SU-DHL-6 (cell line): ENCODE measurements at regions not wholly inside any gene's neighbourhood (a gene's known extent, or its start where the extent isn't known, plus 50 kb on each side); places are given as distances from the start of the nearest gene placed in this dataset.

ENCODE experiments used
- H2AFZ ChIP-seq: fragments of 200-600 bp; sonication (generic); 2 replicates; pipeline ENCODE4 v1.6.1; 2014; ENCODE audit warnings: low read depth, mild to moderate bottlenecking, moderate library complexity, mixed read lengths, antibody characterized with exemption, low read length; ENCODE audit not compliant: severe bottlenecking
- H3F3A ChIP-seq: fragments of 200-600 bp; shearing (Covaris generic); 2 replicates; pipeline ENCODE4 v1.6.0; 2016; ENCODE audit warnings: antibody characterized with exemption, mild to moderate bottlenecking; ENCODE audit not compliant: insufficient read depth
- H3K27ac ChIP-seq: fragments of 200-600 bp; sonication (generic); 2 replicates; pipeline ENCODE4 v1.5.1; 2016; ENCODE audit warnings: low read depth, mild to moderate bottlenecking, low read length, moderate library complexity, mixed read lengths
- H3K27me3 ChIP-seq: fragments of 200-600 bp; sonication (generic), shearing (Covaris generic); 2 replicates; pipeline ENCODE4 v1.6.0; 2014; ENCODE audit warnings: mild to moderate bottlenecking, low read length
- H3K36me3 ChIP-seq: fragments of 200-600 bp; sonication (generic); 2 replicates; pipeline ENCODE4 v1.6.1; 2014; ENCODE audit warnings: mild to moderate bottlenecking, low read length, mixed read lengths
- H3K4me2 ChIP-seq: fragments of 300-600, 200-600 bp; shearing (Covaris generic), sonication (generic); 2 replicates; pipeline ENCODE4 v1.6.0; 2014; ENCODE audit warnings: low read length, low read depth, mild to moderate bottlenecking; ENCODE audit not compliant: poor library complexity, severe bottlenecking
- H3K4me3 ChIP-seq: fragments of 200-600 bp; sonication (generic); 2 replicates; pipeline ENCODE4 v1.5.1; 2014; ENCODE audit warnings: antibody characterized with exemption, low read length, mild to moderate bottlenecking, mixed read lengths; ENCODE audit not compliant: insufficient read depth, poor library complexity, severe bottlenecking
- H3K79me2 ChIP-seq: fragments of 200-600 bp; sonication (generic); 2 replicates; pipeline ENCODE4 v1.6.1; 2014; ENCODE audit warnings: mild to moderate bottlenecking, low read length, moderate library complexity; ENCODE audit not compliant: insufficient read depth
- H3K9ac ChIP-seq: fragments of 200-600 bp; sonication (generic); 2 replicates; pipeline ENCODE4 v1.7.0; 2014; ENCODE audit warnings: mild to moderate bottlenecking, low read length
- H3K9me2 ChIP-seq: fragments of 200-600 bp; sonication (generic); replicated peaks from 2 replicates; pipeline ENCODE4 v1.6.1; 2014; ENCODE audit warnings: low read length; ENCODE audit not compliant: insufficient read depth
- H3K9me3 ChIP-seq: fragments of 200-600 bp; sonication (generic); 2 replicates; pipeline ENCODE4 v1.6.1; 2014; ENCODE audit warnings: low read length, mixed read lengths; ENCODE audit not compliant: insufficient read depth
- H4K20me1 ChIP-seq: fragments of 200-600 bp; sonication (generic); 2 replicates; pipeline ENCODE4 v1.6.1; 2014; ENCODE audit warnings: low read depth, mild to moderate bottlenecking, antibody characterized with exemption, low read length, moderate library complexity, mixed read lengths
- CTCF ChIP-seq: fragments of 200-600 bp; sonication (generic); IDR thresholded peaks from one replicate; pipeline ENCODE4 v1.5.1; 2017; ENCODE audit warnings: antibody characterized with exemption, mild to moderate bottlenecking, low read length, moderate library complexity; ENCODE audit not compliant: insufficient read depth, poor library complexity, severe bottlenecking
- EZH2phosphoT487 ChIP-seq: fragments of 200-600 bp; sonication (generic), shearing (Covaris generic); conservative IDR thresholded peaks from 2 replicates; pipeline ENCODE4 v1.6.1; 2018; ENCODE audit warnings: mild to moderate bottlenecking, antibody characterized with exemption, low read length, moderate library complexity, mixed read lengths

GRCh38 chr2:176967911-176968450 is 244.6 kb upstream of the HNRNPA3 start:
- Histone ChIP-seq H3K9me3 (no peaks in the 10 kb centered on the region), H2AFZ (no peak overlapping the region), H3K79me2 (no peaks in the 10 kb centered on the region), H4K20me1 (no peaks in the 10 kb centered on the region; the same call in 1 of the 2 replicates), H3K4me2 (no peak overlapping the region), H3K9ac (no peak overlapping the region), H3K36me3 (no peaks in the 10 kb centered on the region), H3K4me3 (no peak overlapping the region), H3F3A (no peaks in the 10 kb centered on the region), H3K27me3 (no peaks in the 10 kb centered on the region), H3K27ac (no peak overlapping the region), H3K9me2 (no peaks in the 10 kb centered on the region)
- TF ChIP-seq CTCF (no peak), EZH2phosphoT487 (no peak)

- no peak overlapping the region for H2AFZ ChIP-seq
- no peaks in the 10 kb centered on the region for H3K79me2 ChIP-seq
- no peaks in the 10 kb centered on the region for H3K9me3 ChIP-seq
- no peak overlapping the region for H3K27ac ChIP-seq
- H4K20me1 ChIP-seq, result no peaks in the 10 kb centered on the region; the same call in 1 of the 2 replicates
- H3K9me2 ChIP-seq, result no peaks in the 10 kb centered on the region
- TF ChIP-seq EZH2phosphoT487, result no peak
- no peak for TF ChIP-seq CTCF
- H3K27me3 ChIP-seq, result no peaks in the 10 kb centered on the region
- no peaks in the 10 kb centered on the region for H3K36me3 ChIP-seq
- H3K9ac ChIP-seq, result no peak overlapping the region
- no peaks in the 10 kb centered on the region for H3F3A ChIP-seq
- H3K4me3 ChIP-seq, result no peak overlapping the region
- H3K4me2 ChIP-seq, result no peak overlapping the region
Measured at GRCh38 chr2:176969642-176970359, 242.8 kb upstream of the HNRNPA3 start.

- Histone ChIP-seq H4K20me1 (no peaks in the 10 kb centered on the region), H3K9ac (no peak overlapping the region), H3K79me2 (no peaks in the 10 kb centered on the region), H3K36me3 (no peaks in the 10 kb centered on the region), H3K27ac (no peak overlapping the region), H3F3A (no peaks in the 10 kb centered on the region), H3K4me3 (no peak overlapping the region), H3K9me3 (no peaks in the 10 kb centered on the region), H3K9me2 (no peaks in the 10 kb centered on the region), H3K4me2 (no peak overlapping the region), H3K27me3 (no peaks in the 10 kb centered on the region), H2AFZ (no peak overlapping the region)
- TF ChIP-seq EZH2phosphoT487 (no peak), CTCF (no peak)
Measured at GRCh38 chr2:176976736-176977685, 235.6 kb upstream of the HNRNPA3 start.
